ENCODE measurements at regions not wholly inside any gene's neighbourhood (a gene's known extent, or its start where the extent isn't known, plus 50 kb on each side); places are given as distances from the start of the nearest gene placed in this dataset.
A peak's percentile ranks its signal among the peaks of the same experiment; 100 is the strongest.
"Not testable (repeated sequence)": the region's sequence is repeated elsewhere in the genome, so short reads cannot be mapped to it uniquely, and the experiment has no call there.

- no peak for DNase-seq (ENCODE audit: low spot score)
These were observed 155.1 kb upstream of the CADM1 start for GRCh38 chr11:115659061-115659963.

GRCh38 chr11:115657586-115657985, 153.4 kb upstream of the CADM1 start:
- no peak for DNase-seq (ENCODE audit: low spot score)

GRCh38 chr11:115656669-115657068, 152.5 kb upstream of the CADM1 start:
- DNase-seq (ENCODE audit: low spot score), result no peak

GRCh38 chr11:115656041-115656440, 151.8 kb upstream of the CADM1 start:
- no peak for DNase-seq (ENCODE audit: low spot score)

- no peak for DNase-seq (ENCODE audit: low spot score)
These were observed 150.6 kb upstream of the CADM1 start for GRCh38 chr11:115654792-115655191.

GRCh38 chr11:115653926-115654325, 149.7 kb upstream of the CADM1 start:
- DNase-seq (ENCODE audit: low spot score), result peak; percentile 63

GRCh38 chr11:115653076-115653475, 148.9 kb upstream of the CADM1 start:
- no peak for DNase-seq (ENCODE audit: low spot score)

GRCh38 chr11:115652496-115652895, 148.3 kb upstream of the CADM1 start:
- no peak for DNase-seq (ENCODE audit: low spot score)

GRCh38 chr11:115652094-115652493, 147.9 kb upstream of the CADM1 start:
- no peak for DNase-seq (ENCODE audit: low spot score)

GRCh38 chr11:115649461-115649860, 145.2 kb upstream of the CADM1 start:
- DNase-seq (ENCODE audit: low spot score), result no peak

GRCh38 chr11:115645631-115646317, 141.6 kb upstream of the CADM1 start:
- no peak for DNase-seq (ENCODE audit: low spot score)

- DNase-seq (ENCODE audit: low spot score), result no peak
These were observed 140.6 kb upstream of the CADM1 start for GRCh38 chr11:115644856-115645255.

- no peak for DNase-seq (ENCODE audit: low spot score)
These were observed 139.5 kb upstream of the CADM1 start for GRCh38 chr11:115643549-115644270.

GRCh38 chr11:115642660-115643059, 138.4 kb upstream of the CADM1 start:
- DNase-seq (ENCODE audit: low spot score), result no peak

GRCh38 chr11:115637599-115638241, 133.5 kb upstream of the CADM1 start:
- DNase-seq (ENCODE audit: low spot score), result no peak

- DNase-seq (ENCODE audit: low spot score), result no peak
These were observed 132.7 kb upstream of the CADM1 start for GRCh38 chr11:115636753-115637527.

- not testable (repeated sequence) for DNase-seq (ENCODE audit: low spot score)
These were observed 129.8 kb upstream of the CADM1 start for GRCh38 chr11:115633977-115634376.

GRCh38 chr11:115632061-115632460, 127.8 kb upstream of the CADM1 start:
- DNase-seq (ENCODE audit: low spot score), result no peak

GRCh38 chr11:115631609-115632008, 127.4 kb upstream of the CADM1 start:
- DNase-seq (ENCODE audit: low spot score), result no peak

GRCh38 chr11:115630214-115630613, 126.0 kb upstream of the CADM1 start:
- DNase-seq (ENCODE audit: low spot score), result no peak

- no peak for DNase-seq (ENCODE audit: low spot score)
These were observed 125.3 kb upstream of the CADM1 start for GRCh38 chr11:115629456-115630015.

Data from LoVo (cell line).